Myocyte (in vitro differentiated cells): ENCODE measurements at regions not wholly inside any gene's neighbourhood (a gene's known extent, or its start where the extent isn't known, plus 50 kb on each side); places are given as distances from the start of the nearest gene placed in this dataset.

ENCODE experiments used
- DNase-seq: peaks from one replicate; pipeline ENCODE4 v3.0.0-alpha.2; 2012; ENCODE audit warnings: low read depth

GRCh38 chr20:8935878-8936277 lies 133.0 kb upstream of the PLCB4 start:
- DNase-seq, result no peak

GRCh38 chr20:8938532-8938931 lies 130.4 kb upstream of the PLCB4 start:
- no peak for DNase-seq

- DNase-seq, result peak; percentile 65
These were observed 128.6 kb upstream of the PLCB4 start for GRCh38 chr20:8940326-8940725.

GRCh38 chr20:8943631-8944030 lies 125.3 kb upstream of the PLCB4 start:
- DNase-seq, result no peak

GRCh38 chr20:8946036-8946940 lies 122.6 kb upstream of the PLCB4 start:
- peak; percentile 83 for DNase-seq

GRCh38 chr20:8948442-8949020 lies 120.4 kb upstream of the PLCB4 start:
- no peak for DNase-seq

- peak; percentile 81 for DNase-seq
These were observed 117.7 kb upstream of the PLCB4 start for GRCh38 chr20:8951164-8951563.

GRCh38 chr20:8952721-8953120 lies 116.2 kb upstream of the PLCB4 start:
- no peak for DNase-seq

- no peak for DNase-seq
These were observed 115.6 kb upstream of the PLCB4 start for GRCh38 chr20:8953300-8953699.

GRCh38 chr20:8960241-8960640 lies 108.6 kb upstream of the PLCB4 start:
- no peak for DNase-seq

- DNase-seq, result no peak
These were observed 105.6 kb upstream of the PLCB4 start for GRCh38 chr20:8963330-8963729.

- DNase-seq, result no peak
These were observed 103.8 kb upstream of the PLCB4 start for GRCh38 chr20:8964959-8965562.

- DNase-seq, result no peak
These were observed 101.1 kb upstream of the PLCB4 start for GRCh38 chr20:8967641-8968245.

GRCh38 chr20:8969146-8969583 lies 99.7 kb upstream of the PLCB4 start:
- DNase-seq, result no peak

GRCh38 chr20:8971669-8972316 lies 97.1 kb upstream of the PLCB4 start:
- DNase-seq, result no peak

- DNase-seq, result no peak
These were observed 95.8 kb upstream of the PLCB4 start for GRCh38 chr20:8972963-8973705.

GRCh38 chr20:8974009-8974708 lies 94.7 kb upstream of the PLCB4 start:
- no peak for DNase-seq

GRCh38 chr20:8981482-8981881 lies 87.4 kb upstream of the PLCB4 start:
- DNase-seq, result no peak

- DNase-seq, result no peak
These were observed 85.2 kb upstream of the PLCB4 start for GRCh38 chr20:8983478-8984345.
